Ishikawa (cell line): ENCODE measurements at regions not wholly inside any gene's neighbourhood (a gene's known extent, or its start where the extent isn't known, plus 50 kb on each side); places are given as distances from the start of the nearest gene placed in this dataset.

Source experiments
- EGR1 ChIP-seq: IDR thresholded peaks from 2 replicates; pipeline ENCODE4 v1.6.1; 2012
- FOXM1 ChIP-seq: IDR thresholded peaks from 2 replicates; pipeline ENCODE4 v1.6.1; 2012; ENCODE audit warnings: low read depth, borderline replicate concordance

DNA sequence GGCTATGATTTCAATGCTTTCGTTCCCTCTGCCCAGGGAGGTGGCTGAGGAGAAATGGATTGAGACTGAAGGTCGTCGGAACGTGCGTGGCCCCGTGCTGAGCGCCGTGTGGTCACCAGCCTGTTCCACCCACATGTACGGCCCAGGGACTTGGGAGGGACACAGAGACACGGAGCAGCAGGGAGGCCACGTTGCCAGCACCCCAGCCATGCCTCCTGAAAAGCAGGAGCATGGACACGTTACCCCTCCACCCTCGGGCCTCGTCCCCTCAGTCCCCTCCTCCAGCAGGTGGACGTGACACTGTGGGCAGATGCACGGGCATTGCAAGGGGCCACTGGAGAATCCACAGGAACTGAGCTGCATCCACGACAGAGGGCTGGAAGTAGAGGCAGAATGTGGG, 133.1 kb upstream of the CST7 start:
- TF ChIP-seq FOXM1, result no peak
- no peak for TF ChIP-seq EGR1
